Activated CD4-positive, alpha-beta T cell treated with anti-CD3 and anti-CD28 coated beads, Interleukin-2, amount 10 ng/mL, durations not matched to agents 24 days and 14 days (primary cell): ENCODE measurements at regions not wholly inside any gene's neighbourhood (a gene's known extent, or its start where the extent isn't known, plus 50 kb on each side); places are given as distances from the start of the nearest gene placed in this dataset.
"Not testable (repeated sequence)": the region's sequence is repeated elsewhere in the genome, so short reads cannot be mapped to it uniquely, and the experiment has no call there.

Experiments
- DNase-seq: peaks from one replicate; pipeline ENCODE4 v3.0.0; 2022
- H3K27ac Mint-ChIP-seq: one replicate; pipeline ENCODE4 v1.8.0; 2022; ENCODE audit warnings: mild to moderate bottlenecking, mixed read lengths
- H3K27me3 Mint-ChIP-seq: one replicate; pipeline ENCODE4 v1.8.0; 2022; ENCODE audit warnings: mixed read lengths
- H3K36me3 Mint-ChIP-seq: one replicate; pipeline ENCODE4 v1.8.0; 2022; ENCODE audit warnings: low read depth, mild to moderate bottlenecking, mixed read lengths
- H3K4me1 Mint-ChIP-seq: one replicate; pipeline ENCODE4 v1.8.0; 2021; ENCODE audit warnings: mixed read lengths
- H3K4me3 Mint-ChIP-seq: one replicate; pipeline ENCODE4 v1.8.0; 2022; ENCODE audit warnings: mild to moderate bottlenecking, moderate library complexity, mixed read lengths
- H3K9me3 Mint-ChIP-seq: one replicate; pipeline ENCODE4 v1.8.0; 2021; ENCODE audit warnings: mixed read lengths
- intact Hi-C: fragments of 100-400 bp; cut with micrococcal nuclease; formaldehyde crosslinking; loops from one replicate; pipeline ENCODE4 v1.15.1; 2023

DNA sequence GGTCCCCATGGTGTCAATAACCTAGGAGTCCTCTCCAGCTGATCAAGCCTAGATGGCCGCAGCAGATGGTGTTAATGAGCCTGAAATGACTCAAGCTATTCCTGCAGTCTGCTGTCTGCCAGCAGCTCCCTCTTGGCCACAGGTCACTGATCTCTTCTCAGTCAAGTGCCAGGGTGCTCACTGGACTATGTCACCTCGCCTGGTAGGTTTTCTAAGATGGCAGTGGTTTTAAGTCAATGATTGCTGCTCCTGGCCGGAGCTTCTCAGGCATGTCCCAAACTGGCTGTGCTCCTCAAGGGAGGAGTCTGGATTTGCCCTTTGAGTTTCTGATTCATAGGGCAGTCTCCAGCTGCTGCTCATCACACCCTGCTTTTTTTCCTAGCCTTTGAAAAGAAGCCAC lies 58.6 kb upstream of the SHISA6 start:
- Mint-ChIP-seq H3K9me3 (no peaks in the 10 kb centered on the region), H3K4me1 (no peaks in the 10 kb centered on the region), H3K27me3 (no peaks in the 10 kb centered on the region), H3K36me3 (no peaks in the 10 kb centered on the region), H3K27ac (no peak overlapping the region), H3K4me3 (no peak overlapping the region)
- no peak for DNase-seq
- intact Hi-C loops, result no loop called here

DNA sequence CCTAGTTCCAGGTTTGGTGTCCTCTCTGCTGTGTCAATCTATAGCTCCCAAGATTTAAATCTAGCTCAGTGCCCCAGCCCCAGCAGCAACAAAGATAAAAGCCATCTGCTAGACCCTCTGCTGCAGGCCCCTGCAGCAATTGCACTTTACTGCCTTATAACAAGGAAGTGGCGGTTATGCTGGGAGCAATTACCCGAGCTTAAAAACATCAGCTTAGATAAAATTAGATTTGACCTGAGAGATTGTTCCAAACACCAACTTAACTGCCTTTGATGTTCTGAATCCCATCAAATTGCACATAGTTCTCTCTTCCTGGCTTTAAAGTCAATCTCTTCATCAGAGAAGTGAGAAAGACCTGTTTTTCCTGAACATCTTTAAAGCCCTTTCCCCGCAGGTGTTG lies 62.4 kb upstream of the SHISA6 start:
- Mint-ChIP-seq H3K4me3 (no peak overlapping the region), H3K27me3 (no peaks in the 10 kb centered on the region), H3K27ac (no peak overlapping the region), H3K4me1 (no peaks in the 10 kb centered on the region), H3K9me3 (no peaks in the 10 kb centered on the region), H3K36me3 (no peaks in the 10 kb centered on the region)
- intact Hi-C loops, result no loop called here
- no peak for DNase-seq

DNA sequence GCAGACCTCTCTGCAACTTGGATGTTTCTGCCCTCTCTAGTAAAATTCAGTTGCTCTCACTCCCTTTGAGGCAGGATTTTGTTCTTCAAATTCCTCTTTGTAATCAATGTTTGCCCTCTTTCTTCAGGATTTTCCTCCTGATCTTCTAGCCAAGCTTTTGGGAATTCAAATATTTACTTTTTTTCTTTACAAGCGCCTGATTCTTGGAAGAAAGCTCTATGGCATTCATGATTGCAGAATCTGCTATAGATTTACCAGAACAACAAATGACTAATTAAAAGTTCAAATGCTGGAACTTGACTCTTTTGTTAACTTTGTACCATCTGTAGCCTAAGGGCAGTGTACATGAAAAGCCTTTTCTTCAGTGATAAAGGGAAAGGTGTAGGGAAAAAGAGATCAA lies 63.7 kb upstream of the SHISA6 start:
- no peaks in the 10 kb centered on the region for H3K9me3 Mint-ChIP-seq
- no peak overlapping the region for H3K27ac Mint-ChIP-seq
- no peaks in the 10 kb centered on the region for H3K36me3 Mint-ChIP-seq
- no peak overlapping the region for H3K4me3 Mint-ChIP-seq
- DNase-seq, result no peak
- H3K4me1 Mint-ChIP-seq, result no peaks in the 10 kb centered on the region
- intact Hi-C loops, result no loop called here
- no peaks in the 10 kb centered on the region for H3K27me3 Mint-ChIP-seq

DNA sequence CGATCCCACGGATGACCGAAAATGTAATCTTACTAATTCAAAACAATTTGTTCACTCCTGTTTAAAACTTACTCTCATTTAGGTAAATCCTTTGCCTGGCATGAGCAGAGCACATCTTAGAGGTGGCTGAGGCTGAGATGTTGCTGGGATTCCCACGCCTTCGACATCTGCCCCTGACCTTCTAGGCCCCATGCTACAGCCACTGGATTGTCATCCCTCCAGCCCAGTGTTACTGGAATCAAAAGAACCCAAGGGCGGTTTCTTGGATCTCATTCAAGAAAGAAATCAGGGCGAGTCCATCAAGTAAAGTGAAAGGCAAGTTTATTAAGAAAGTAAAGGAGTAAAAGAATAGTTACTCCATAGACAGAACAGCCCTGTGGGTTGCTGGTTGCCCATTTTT lies 64.5 kb upstream of the SHISA6 start:
- no peaks in the 10 kb centered on the region for H3K36me3 Mint-ChIP-seq
- intact Hi-C loops, result no loop called here
- H3K4me1 Mint-ChIP-seq, result no peaks in the 10 kb centered on the region
- H3K4me3 Mint-ChIP-seq, result no peak overlapping the region
- H3K27me3 Mint-ChIP-seq, result no peaks in the 10 kb centered on the region
- no peak for DNase-seq
- no peaks in the 10 kb centered on the region for H3K9me3 Mint-ChIP-seq
- H3K27ac Mint-ChIP-seq, result no peak overlapping the region

DNA sequence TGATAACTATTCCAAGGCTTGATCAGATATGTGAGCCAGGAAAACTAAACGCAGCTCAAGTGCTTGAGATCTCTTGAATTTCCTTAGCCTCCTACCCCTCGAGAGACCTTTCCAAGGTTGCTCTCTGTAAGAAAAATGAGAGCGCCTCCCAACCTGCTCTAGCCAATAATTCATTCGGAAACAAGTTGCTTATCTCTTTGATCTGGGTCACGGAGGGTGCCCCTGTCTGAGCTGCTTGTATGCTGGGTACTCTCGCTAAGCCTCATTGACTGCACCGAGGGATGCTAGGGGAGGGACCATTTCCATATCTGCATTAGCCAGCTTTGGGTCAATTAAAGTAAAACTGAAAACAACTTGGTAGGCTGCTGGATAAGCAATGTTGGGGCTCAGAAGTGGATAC lies 70.1 kb upstream of the SHISA6 start:
- Mint-ChIP-seq H3K4me3 (no peak overlapping the region), H3K27me3 (no peaks in the 10 kb centered on the region)
- intact Hi-C loops, result no loop called here

DNA sequence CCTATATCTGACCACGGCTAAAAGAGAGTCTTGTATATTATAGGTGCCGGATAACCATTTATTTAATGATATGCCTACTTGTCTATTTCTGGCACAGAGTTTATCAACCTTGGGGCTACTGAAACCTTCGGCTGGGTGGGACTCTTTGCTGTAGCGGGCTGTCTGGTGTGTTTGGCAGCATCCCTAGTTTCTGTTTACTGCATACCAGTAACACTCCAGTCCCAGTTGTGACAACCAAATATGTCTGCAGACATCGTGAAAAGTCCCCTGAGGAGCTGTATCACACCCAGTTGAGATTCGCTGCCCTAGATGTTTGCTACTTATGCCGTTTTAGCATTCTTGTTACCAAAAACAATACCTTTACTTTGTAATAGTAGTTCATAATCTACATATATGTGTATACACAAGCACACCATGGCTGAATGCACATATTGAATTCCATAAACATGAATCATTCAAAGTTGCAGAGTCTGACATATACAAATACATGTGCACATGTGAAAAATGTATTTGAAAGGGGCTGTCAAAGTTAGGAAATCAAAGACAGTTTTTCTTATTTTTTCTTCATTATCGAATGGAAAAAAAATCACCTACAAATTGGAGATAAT lies 89.1 kb upstream of the SHISA6 start:
- Mint-ChIP-seq H3K4me1 (no peaks in the 10 kb centered on the region), H3K36me3 (no peaks in the 10 kb centered on the region), H3K9me3 (no peaks in the 10 kb centered on the region), H3K27me3 (no peaks in the 10 kb centered on the region), H3K4me3 (no peak overlapping the region), H3K27ac (no peak overlapping the region)
- no peak for DNase-seq
- intact Hi-C loops, result no loop called here

More for the DNA sequence above, 70.1 kb upstream of the SHISA6 start:
- H3K9me3 Mint-ChIP-seq, result peaks cover 11% of the 10 kb centered on the region
- H3K27ac Mint-ChIP-seq, result no peak overlapping the region
- DNase-seq, result no peak
- H3K36me3 Mint-ChIP-seq, result no peaks in the 10 kb centered on the region
- H3K4me1 Mint-ChIP-seq, result no peaks in the 10 kb centered on the region

DNA sequence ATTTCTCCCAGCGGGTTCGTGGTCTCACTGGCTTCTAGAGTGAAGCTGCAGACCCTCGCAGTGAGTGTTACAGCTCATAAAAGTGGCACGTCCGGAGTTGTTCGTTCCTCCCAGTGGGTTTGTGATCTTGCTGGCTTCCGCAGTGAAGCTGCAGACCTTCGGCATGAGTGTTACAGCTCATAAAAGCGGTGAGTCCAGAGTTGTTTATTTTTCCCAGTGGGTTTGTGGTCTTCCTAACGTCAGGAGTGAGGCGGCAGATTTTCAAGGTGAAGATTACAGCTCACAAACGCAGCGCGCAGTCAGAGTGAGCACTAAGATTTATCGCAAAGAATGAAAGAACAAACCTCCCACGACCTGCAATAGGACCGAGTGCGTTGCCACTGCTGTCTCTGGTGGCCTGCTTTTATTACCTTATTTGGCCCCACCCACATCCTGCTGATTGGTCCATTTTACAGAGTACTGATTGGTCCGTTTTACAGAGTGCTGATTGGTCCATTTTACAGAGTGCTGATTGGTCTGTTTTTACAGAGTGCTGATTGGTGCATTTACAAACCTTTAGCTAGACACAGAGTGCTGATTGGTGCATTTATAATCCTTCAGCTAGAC lies 90.0 kb upstream of the SHISA6 start:
- H3K4me1 Mint-ChIP-seq, H3K27ac Mint-ChIP-seq: not testable (repeated sequence)

DNA sequence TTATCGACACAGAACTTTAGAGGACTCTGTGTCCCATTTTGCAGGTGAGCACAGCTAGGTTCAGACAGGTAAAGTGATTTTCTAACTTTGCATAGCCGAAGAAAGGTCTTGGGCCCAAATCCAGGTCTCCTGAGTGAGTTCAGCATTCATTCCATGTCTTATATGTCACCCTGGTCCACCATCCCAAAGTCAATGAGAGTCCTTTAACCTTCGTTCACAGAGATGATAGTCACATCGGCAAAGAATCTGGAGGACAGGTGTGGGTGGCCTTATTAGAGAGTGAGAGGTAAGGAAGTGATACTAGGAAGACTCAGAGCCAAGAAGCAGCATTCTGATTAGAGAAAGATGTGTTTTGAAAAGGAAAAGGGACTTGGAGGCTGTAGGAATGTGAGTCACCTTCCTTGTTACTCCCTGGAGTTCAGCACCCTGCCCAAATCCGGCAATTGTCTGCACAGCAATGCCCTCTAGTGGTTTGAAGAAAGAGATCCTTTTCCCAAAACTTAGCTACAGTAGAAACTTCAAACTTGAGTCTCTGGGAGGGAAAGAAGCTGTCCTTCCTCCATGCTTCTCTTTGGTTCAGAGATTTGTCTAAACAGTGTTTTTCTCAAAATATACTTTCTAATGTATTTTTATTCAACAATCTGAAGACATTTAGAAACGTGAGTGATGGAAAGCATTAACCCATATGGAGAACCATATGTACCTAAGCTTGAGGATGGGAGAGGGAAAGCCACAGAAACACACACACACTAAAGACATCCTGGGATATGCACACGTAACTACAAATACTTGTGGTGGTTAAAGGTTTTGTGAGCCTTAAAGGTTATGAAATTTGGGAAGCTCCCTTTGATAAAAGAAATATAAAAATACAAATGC lies 96.4 kb upstream of the SHISA6 start:
- Mint-ChIP-seq H3K36me3 (no peaks in the 10 kb centered on the region), H3K4me1 (no peaks in the 10 kb centered on the region), H3K9me3 (no peaks in the 10 kb centered on the region), H3K27me3 (no peaks in the 10 kb centered on the region), H3K4me3 (no peak overlapping the region), H3K27ac (no peak overlapping the region)
- DNase-seq, result no peak
- intact Hi-C loops, result loop anchor here (10.0 kb wide), 1 partner anchor 270 kb away; no protein-coding TSS in a partner anchor

More for the DNA sequence above, 90.0 kb upstream of the SHISA6 start:
- DNase-seq, H3K27me3 Mint-ChIP-seq, H3K9me3 Mint-ChIP-seq, H3K4me3 Mint-ChIP-seq, intact Hi-C loops, H3K36me3 Mint-ChIP-seq: not testable (repeated sequence)

DNA sequence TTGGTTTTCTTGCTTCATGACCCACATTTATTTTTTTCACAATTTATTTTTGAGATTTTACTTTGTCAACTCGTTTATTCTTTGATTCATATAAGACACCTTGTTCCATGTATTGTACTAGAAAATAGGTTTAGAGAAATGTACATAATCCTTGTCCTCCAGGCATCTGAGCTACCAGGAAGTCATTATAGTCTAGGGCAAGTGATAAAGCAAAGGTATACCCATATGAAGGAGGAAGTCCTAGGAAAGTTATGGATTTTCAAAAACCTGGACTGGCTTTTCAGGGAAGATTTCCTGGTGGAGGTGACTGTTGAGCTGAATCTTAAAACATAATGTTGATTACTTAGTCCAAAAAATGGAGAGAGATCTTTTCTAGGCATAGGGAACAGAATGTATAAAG lies 98.8 kb upstream of the SHISA6 start:
- intact Hi-C loops, result loop anchor here (10.0 kb wide), 1 partner anchor 267 kb away; no protein-coding TSS in a partner anchor
- no peak overlapping the region for H3K27ac Mint-ChIP-seq
- H3K9me3 Mint-ChIP-seq, result no peaks in the 10 kb centered on the region
- no peaks in the 10 kb centered on the region for H3K36me3 Mint-ChIP-seq
- H3K4me1 Mint-ChIP-seq, result no peaks in the 10 kb centered on the region
- H3K4me3 Mint-ChIP-seq, result no peak overlapping the region
- no peaks in the 10 kb centered on the region for H3K27me3 Mint-ChIP-seq
- no peak for DNase-seq

DNA sequence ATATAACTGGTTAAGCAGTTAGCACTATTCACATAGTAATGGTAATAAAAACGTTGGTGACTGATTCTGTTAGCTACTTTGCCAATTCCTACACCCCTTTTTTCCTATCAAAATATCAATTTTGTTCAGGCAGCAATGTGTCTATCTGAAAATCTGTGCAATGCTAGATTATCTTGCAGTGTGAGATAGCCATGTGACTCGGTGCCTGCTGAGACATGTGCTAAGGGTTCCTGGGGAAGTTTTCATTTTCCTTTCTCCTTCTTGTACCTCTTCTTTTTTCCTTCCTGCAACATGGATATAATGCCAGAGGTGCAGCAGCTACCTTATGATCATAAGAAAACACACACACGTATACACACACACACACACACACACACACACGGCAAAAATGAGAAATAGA lies 100.5 kb upstream of the SHISA6 start:
- no peaks in the 10 kb centered on the region for H3K4me1 Mint-ChIP-seq
- no peak for DNase-seq
- H3K27ac Mint-ChIP-seq, result no peak overlapping the region
- no peaks in the 10 kb centered on the region for H3K9me3 Mint-ChIP-seq
- H3K36me3 Mint-ChIP-seq, result no peaks in the 10 kb centered on the region
- H3K27me3 Mint-ChIP-seq, result no peaks in the 10 kb centered on the region
- no peak overlapping the region for H3K4me3 Mint-ChIP-seq
- intact Hi-C loops, result loop anchor here (10.0 kb wide), 1 partner anchor 266 kb away; no protein-coding TSS in a partner anchor

DNA sequence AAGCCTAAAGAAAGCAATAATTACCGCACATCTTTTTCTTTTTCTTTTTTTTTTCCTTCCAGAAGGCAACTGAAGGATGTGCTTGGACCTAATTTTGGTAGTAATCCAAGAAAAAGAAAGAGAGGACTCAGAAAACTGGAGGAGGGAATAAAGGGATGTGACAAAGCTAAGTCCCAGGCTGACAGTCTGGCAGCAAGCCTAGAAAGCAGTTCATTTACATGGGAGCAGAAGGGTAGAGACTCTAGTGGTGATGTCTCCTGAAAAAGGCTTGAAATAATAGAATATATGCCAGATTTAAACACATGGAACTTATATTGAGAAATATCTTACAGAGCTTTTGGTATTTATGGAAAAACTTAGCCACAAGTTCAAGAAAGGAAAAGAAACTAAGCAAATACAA lies 101.0 kb upstream of the SHISA6 start:
- Mint-ChIP-seq H3K4me1 (no peaks in the 10 kb centered on the region), H3K4me3 (no peak overlapping the region), H3K36me3 (no peaks in the 10 kb centered on the region), H3K27me3 (no peaks in the 10 kb centered on the region), H3K9me3 (no peaks in the 10 kb centered on the region), H3K27ac (no peak overlapping the region)
- no peak for DNase-seq
- intact Hi-C loops, result loop anchor here (10.0 kb wide), 1 partner anchor 265 kb away; no protein-coding TSS in a partner anchor

DNA sequence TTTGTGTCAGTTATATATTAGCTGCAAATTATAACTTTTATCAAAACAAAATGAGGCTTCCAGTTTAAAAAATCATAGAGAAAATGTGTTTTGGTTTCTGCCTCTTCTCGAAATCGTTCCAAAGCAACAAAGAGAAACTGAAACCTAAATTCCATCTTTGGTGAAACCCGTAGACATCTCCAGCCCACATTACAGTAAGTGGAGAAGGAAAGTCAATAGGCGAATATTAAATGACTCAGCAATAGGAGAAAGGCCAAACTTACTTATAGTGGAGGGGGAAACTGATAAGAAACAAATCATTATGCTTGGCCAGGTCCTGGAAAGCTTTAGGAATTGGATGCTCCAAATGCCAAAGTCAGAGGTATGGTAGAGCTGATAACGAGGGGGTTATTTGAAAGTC lies 103.0 kb upstream of the SHISA6 start:
- H3K27ac Mint-ChIP-seq, result no peak overlapping the region
- DNase-seq, result no peak
- H3K36me3 Mint-ChIP-seq, result no peaks in the 10 kb centered on the region
- H3K27me3 Mint-ChIP-seq, result no peaks in the 10 kb centered on the region
- no peaks in the 10 kb centered on the region for H3K4me1 Mint-ChIP-seq
- H3K4me3 Mint-ChIP-seq, result no peak overlapping the region
- no peaks in the 10 kb centered on the region for H3K9me3 Mint-ChIP-seq
- intact Hi-C loops, result no loop called here

DNA sequence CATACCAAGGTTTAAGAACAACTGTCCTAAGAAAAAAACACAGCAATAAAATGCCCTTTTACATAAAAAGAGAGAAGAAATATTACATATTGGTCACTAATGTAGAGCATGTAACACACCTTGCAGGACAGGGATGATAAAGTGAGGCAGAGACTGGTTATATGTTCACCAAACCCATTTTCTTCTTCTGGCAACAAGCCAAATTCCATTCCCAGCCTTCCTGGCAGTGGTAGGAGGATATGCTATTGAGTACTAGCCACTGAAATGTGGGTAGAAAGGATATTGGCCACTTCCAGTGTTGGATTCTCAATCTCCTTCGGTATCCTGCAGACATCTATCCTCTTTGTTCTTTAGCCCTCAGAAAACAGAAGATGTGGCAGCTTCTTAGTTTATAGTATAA lies 105.2 kb upstream of the SHISA6 start:
- no peak for DNase-seq
- H3K27ac Mint-ChIP-seq, result no peak overlapping the region
- no peaks in the 10 kb centered on the region for H3K27me3 Mint-ChIP-seq
- H3K36me3 Mint-ChIP-seq, result no peaks in the 10 kb centered on the region
- H3K9me3 Mint-ChIP-seq, result no peaks in the 10 kb centered on the region
- no peaks in the 10 kb centered on the region for H3K4me1 Mint-ChIP-seq
- H3K4me3 Mint-ChIP-seq, result no peak overlapping the region
- intact Hi-C loops, result no loop called here

DNA sequence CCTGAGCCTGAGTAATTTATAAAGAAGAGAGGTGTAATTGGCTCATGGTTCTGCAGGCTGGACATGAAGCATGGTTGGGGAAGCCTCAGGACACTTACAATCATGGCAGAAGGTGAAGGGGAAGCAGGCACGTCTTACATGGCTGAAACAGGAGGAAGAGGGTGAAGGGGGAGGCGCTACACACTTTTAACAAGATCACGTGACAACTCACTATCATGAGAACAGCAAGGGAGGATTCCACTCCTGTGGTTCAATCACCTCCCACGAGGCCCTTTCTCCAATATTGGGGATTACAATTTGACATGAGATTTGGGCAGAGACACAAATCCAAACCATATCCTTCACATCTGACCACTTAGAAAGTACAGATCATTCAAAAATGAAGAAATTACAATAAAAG lies 110.6 kb upstream of the SHISA6 start:
- Mint-ChIP-seq H3K4me3 (no peak overlapping the region), H3K4me1 (no peaks in the 10 kb centered on the region), H3K27me3 (no peaks in the 10 kb centered on the region), H3K36me3 (no peaks in the 10 kb centered on the region), H3K9me3 (peaks cover 2% of the 10 kb centered on the region), H3K27ac (no peak overlapping the region)
- no peak for DNase-seq
- intact Hi-C loops, result no loop called here
